ENCODE measurements at regions not wholly inside any gene's neighbourhood (a gene's known extent, or its start where the extent isn't known, plus 50 kb on each side); places are given as distances from the start of the nearest gene placed in this dataset.
A peak's percentile ranks its signal among the peaks of the same experiment; 100 is the strongest.

- no peaks in the 10 kb centered on the region for H3K4me1 ChIP-seq (ENCODE audit: insufficient read depth)
- 17 to 21% methylated on average over 5 of the region's 5 CpGs for WGBS, 2 experiments (ENCODE audit: low coverage in 1 of 2, low lambda C conversion rate in 2 of 2, missing lambda C conversion rate in 2 of 2)
- H2AFZ ChIP-seq, result no peak overlapping the region
- H3K36me3 ChIP-seq (ENCODE audit: low read depth), result no peaks in the 10 kb centered on the region
- no peaks in the 10 kb centered on the region for H3F3A ChIP-seq (ENCODE audit: insufficient read depth)
- H3K79me2 ChIP-seq (ENCODE audit: insufficient read depth), result no peaks in the 10 kb centered on the region
- H3K9me3 ChIP-seq (ENCODE audit: low read depth), result no peaks in the 10 kb centered on the region
- TF ChIP-seq EZH2 (IDR thresholded peaks at IDR 0.05; ENCODE audit: insufficient read depth, poor library complexity, severe bottlenecking), result no peak
- TF ChIP-seq EZH2phosphoT487 (IDR thresholded peaks at IDR 0.05; ENCODE audit: insufficient read depth, low read depth), result no peak
- H3K4me2 ChIP-seq (ENCODE audit: unreplicated experiment), result no peak overlapping the region
- in situ Hi-C loops (cut with MboI), result no loop called here
- H3K27me3 ChIP-seq (replicated peaks; ENCODE audit: insufficient read depth), result peaks cover 32% of the 10 kb centered on the region; the same call in 1 of the 2 replicates
- no peak overlapping the region for H3K27ac ChIP-seq
- no peak for DNase-seq
- no peak overlapping the region for H3K9ac ChIP-seq
- no peak overlapping the region for H3K4me3 ChIP-seq
- no peaks in the 10 kb centered on the region for H3K9me2 ChIP-seq (ENCODE audit: insufficient read depth)
- H4K20me1 ChIP-seq (ENCODE audit: insufficient read depth), result no peaks in the 10 kb centered on the region
Observed at GRCh38 chr3:43926055-43926454, 235.3 kb downstream of the ABHD5 start.

- H3K27me3 ChIP-seq (replicated peaks; ENCODE audit: insufficient read depth), result peaks cover 16% of the 10 kb centered on the region; the same call in 1 of the 2 replicates
- H3K9me2 ChIP-seq (ENCODE audit: insufficient read depth), result no peaks in the 10 kb centered on the region
- no peak overlapping the region for H3K9ac ChIP-seq
- H2AFZ ChIP-seq, result no peak overlapping the region
- in situ Hi-C loops (cut with MboI), result no loop called here
- TF ChIP-seq EZH2 (IDR thresholded peaks at IDR 0.05; ENCODE audit: insufficient read depth, poor library complexity, severe bottlenecking), result no peak
- no peak overlapping the region for H3K27ac ChIP-seq
- H4K20me1 ChIP-seq (ENCODE audit: insufficient read depth), result no peaks in the 10 kb centered on the region
- no peak overlapping the region for H3K4me2 ChIP-seq (ENCODE audit: unreplicated experiment)
- no peaks in the 10 kb centered on the region for H3K36me3 ChIP-seq (ENCODE audit: low read depth)
- DNase-seq, result peak; percentile 31
- no peaks in the 10 kb centered on the region for H3K79me2 ChIP-seq (ENCODE audit: insufficient read depth)
- H3K4me3 ChIP-seq, result no peak overlapping the region
- H3K9me3 ChIP-seq (ENCODE audit: low read depth), result no peaks in the 10 kb centered on the region
- no peaks in the 10 kb centered on the region for H3K4me1 ChIP-seq (ENCODE audit: insufficient read depth)
- 33 to 41% methylated on average over 3 of the region's 3 CpGs for WGBS, 2 experiments (ENCODE audit: low coverage in 1 of 2, low lambda C conversion rate in 2 of 2, missing lambda C conversion rate in 2 of 2)
- no peaks in the 10 kb centered on the region for H3F3A ChIP-seq (ENCODE audit: insufficient read depth)
Observed at GRCh38 chr3:43932921-43933320, 242.2 kb downstream of the ABHD5 start.

GRCh38 chr3:43948013-43948412, 257.3 kb downstream of the ABHD5 start:
- no peaks in the 10 kb centered on the region for H3K9me2 ChIP-seq (ENCODE audit: insufficient read depth)
- no peaks in the 10 kb centered on the region for H3K9me3 ChIP-seq (ENCODE audit: low read depth)
- in situ Hi-C loops (cut with MboI), result no loop called here
- no peaks in the 10 kb centered on the region for H3K4me1 ChIP-seq (ENCODE audit: insufficient read depth)
- no peaks in the 10 kb centered on the region for H3K79me2 ChIP-seq (ENCODE audit: insufficient read depth)
- H3K9ac ChIP-seq, result no peak overlapping the region
- H3F3A ChIP-seq (ENCODE audit: insufficient read depth), result no peaks in the 10 kb centered on the region
- WGBS, 2 experiments (ENCODE audit: low coverage in 1 of 2, low lambda C conversion rate in 2 of 2, missing lambda C conversion rate in 2 of 2), result 59 to 60% methylated on average over 5 of the region's 5 CpGs
- no peak for DNase-seq
- no peaks in the 10 kb centered on the region for H4K20me1 ChIP-seq (ENCODE audit: insufficient read depth)
- no peak for TF ChIP-seq EZH2 (IDR thresholded peaks at IDR 0.05; ENCODE audit: insufficient read depth, poor library complexity, severe bottlenecking)
- no peak for TF ChIP-seq EZH2phosphoT487 (IDR thresholded peaks at IDR 0.05; ENCODE audit: insufficient read depth, low read depth)
- H3K4me2 ChIP-seq (ENCODE audit: unreplicated experiment), result no peak overlapping the region
- H3K4me3 ChIP-seq, result no peak overlapping the region
- H3K27ac ChIP-seq, result no peak overlapping the region
- H3K36me3 ChIP-seq (ENCODE audit: low read depth), result no peaks in the 10 kb centered on the region
- H3K27me3 ChIP-seq (replicated peaks; ENCODE audit: insufficient read depth), result peaks cover 13% of the 10 kb centered on the region
- no peak overlapping the region for H2AFZ ChIP-seq

GRCh38 chr3:43949594-43949993, 258.9 kb downstream of the ABHD5 start:
- H3K9me3 ChIP-seq (ENCODE audit: low read depth), result no peaks in the 10 kb centered on the region
- no peaks in the 10 kb centered on the region for H3K36me3 ChIP-seq (ENCODE audit: low read depth)
- no peaks in the 10 kb centered on the region for H4K20me1 ChIP-seq (ENCODE audit: insufficient read depth)
- no peak overlapping the region for H2AFZ ChIP-seq
- 32 to 36% methylated on average over 6 of the region's 6 CpGs for WGBS, 2 experiments (ENCODE audit: low coverage in 1 of 2, low lambda C conversion rate in 2 of 2, missing lambda C conversion rate in 2 of 2)
- H3K9ac ChIP-seq, result no peak overlapping the region
- no peak for TF ChIP-seq EZH2 (IDR thresholded peaks at IDR 0.05; ENCODE audit: insufficient read depth, poor library complexity, severe bottlenecking)
- TF ChIP-seq EZH2phosphoT487 (IDR thresholded peaks at IDR 0.05; ENCODE audit: insufficient read depth, low read depth), result no peak
- H3K9me2 ChIP-seq (ENCODE audit: insufficient read depth), result no peaks in the 10 kb centered on the region
- DNase-seq, result no peak
- no peaks in the 10 kb centered on the region for H3K79me2 ChIP-seq (ENCODE audit: insufficient read depth)
- no peak overlapping the region for H3K27ac ChIP-seq
- no peak overlapping the region for H3K4me2 ChIP-seq (ENCODE audit: unreplicated experiment)
- H3K27me3 ChIP-seq (replicated peaks; ENCODE audit: insufficient read depth), result peaks cover 21% of the 10 kb centered on the region
- no peaks in the 10 kb centered on the region for H3K4me1 ChIP-seq (ENCODE audit: insufficient read depth)
- no peaks in the 10 kb centered on the region for H3F3A ChIP-seq (ENCODE audit: insufficient read depth)
- no peak overlapping the region for H3K4me3 ChIP-seq
- in situ Hi-C loops (cut with MboI), result no loop called here

- H3K9me2 ChIP-seq (ENCODE audit: insufficient read depth), result no peaks in the 10 kb centered on the region
- no peak overlapping the region for H3K4me3 ChIP-seq
- no peaks in the 10 kb centered on the region for H3F3A ChIP-seq (ENCODE audit: insufficient read depth)
- H3K79me2 ChIP-seq (ENCODE audit: insufficient read depth), result no peaks in the 10 kb centered on the region
- H3K9me3 ChIP-seq (ENCODE audit: low read depth), result no peaks in the 10 kb centered on the region
- H3K27ac ChIP-seq, result no peak overlapping the region
- no peak overlapping the region for H3K9ac ChIP-seq
- WGBS, 2 experiments (ENCODE audit: low coverage in 1 of 2, low lambda C conversion rate in 2 of 2, missing lambda C conversion rate in 2 of 2), result 44 to 49% methylated on average over 4 of the region's 4 CpGs
- no peak overlapping the region for H2AFZ ChIP-seq
- H3K4me2 ChIP-seq (ENCODE audit: unreplicated experiment), result no peak overlapping the region
- TF ChIP-seq EZH2phosphoT487 (IDR thresholded peaks at IDR 0.05; ENCODE audit: insufficient read depth, low read depth) (no peak), EZH2 (IDR thresholded peaks at IDR 0.05; ENCODE audit: insufficient read depth, poor library complexity, severe bottlenecking) (no peak)
- H3K4me1 ChIP-seq (ENCODE audit: insufficient read depth), result no peaks in the 10 kb centered on the region
- no peak for DNase-seq
- no peaks in the 10 kb centered on the region for H3K36me3 ChIP-seq (ENCODE audit: low read depth)
- in situ Hi-C loops (cut with MboI), result no loop called here
- peaks cover 30% of the 10 kb centered on the region for H3K27me3 ChIP-seq (replicated peaks; ENCODE audit: insufficient read depth)
- H4K20me1 ChIP-seq (ENCODE audit: insufficient read depth), result no peaks in the 10 kb centered on the region
Observed at GRCh38 chr3:43950775-43951174, 260.0 kb downstream of the ABHD5 start.

Measured in GM23248 (cell line).